Fibroblast of the conjunctiva (primary cell): ENCODE measurements at regions not wholly inside any gene's neighbourhood (a gene's known extent, or its start where the extent isn't known, plus 50 kb on each side); places are given as distances from the start of the nearest gene placed in this dataset.

Experiments
- DNase-seq: peaks from one replicate; pipeline ENCODE4 v3.0.0-alpha.2; 2010; ENCODE audit warnings: low read depth

DNA sequence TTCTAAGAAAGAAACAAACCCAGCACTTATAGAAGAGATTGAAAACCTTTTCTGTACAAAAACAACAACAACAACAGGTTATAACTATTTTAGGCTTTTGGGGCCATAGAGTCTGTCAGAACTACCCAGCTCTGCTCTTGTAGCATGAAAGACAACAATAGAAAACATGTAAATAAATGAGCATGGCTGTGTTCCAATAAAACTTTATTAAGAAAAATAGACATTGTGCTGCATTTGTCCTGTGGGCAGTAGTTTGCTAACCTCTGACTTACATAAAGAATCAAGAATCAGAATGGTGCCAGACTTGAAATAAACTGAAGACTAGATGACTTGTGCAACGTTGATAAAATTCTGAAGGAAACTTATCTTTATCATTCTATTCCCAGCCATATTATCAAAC, 617.5 kb downstream of the DIAPH3 start:
- DNase-seq, result no peak

DNA sequence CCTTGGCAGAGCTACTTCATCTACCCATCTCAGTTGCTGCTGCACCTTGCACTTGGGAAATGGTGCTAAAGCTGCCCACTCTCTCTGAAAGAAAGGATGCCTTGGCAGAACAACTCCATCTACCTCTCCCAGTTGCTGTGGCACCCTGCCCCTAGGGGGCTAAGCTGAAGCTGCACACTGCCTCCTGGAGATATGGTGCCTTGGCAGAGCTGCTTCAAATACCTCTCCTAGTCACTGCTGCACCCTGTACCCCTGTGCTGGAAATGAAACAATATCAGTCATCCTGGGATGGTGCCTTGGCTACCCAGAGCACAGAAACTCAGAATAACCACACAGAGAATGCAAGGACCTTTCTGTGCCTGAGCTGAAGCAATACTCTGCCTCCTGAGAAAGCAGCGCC, 615.8 kb downstream of the DIAPH3 start:
- no peak for DNase-seq

DNA sequence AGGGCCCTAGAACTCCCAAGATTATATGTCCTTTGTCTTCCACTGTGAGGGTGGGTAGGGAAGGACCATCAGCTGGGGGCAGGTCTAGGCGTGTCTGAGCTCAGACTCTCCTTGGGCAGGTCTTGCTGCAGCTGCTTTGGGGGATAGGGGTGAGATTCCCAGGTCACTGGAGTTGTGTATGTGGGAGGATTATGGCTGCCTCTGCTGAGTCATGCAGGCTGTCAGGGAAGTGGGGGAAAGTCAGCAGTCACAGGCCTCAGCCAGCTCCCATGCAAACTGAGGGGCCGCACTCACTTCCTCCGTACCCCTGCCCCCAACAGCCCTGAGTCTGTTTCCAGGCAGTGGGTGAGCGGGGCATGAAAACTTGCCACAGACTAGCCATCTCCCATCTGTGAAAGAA, 600.8 kb downstream of the DIAPH3 start:
- DNase-seq, result no peak

DNA sequence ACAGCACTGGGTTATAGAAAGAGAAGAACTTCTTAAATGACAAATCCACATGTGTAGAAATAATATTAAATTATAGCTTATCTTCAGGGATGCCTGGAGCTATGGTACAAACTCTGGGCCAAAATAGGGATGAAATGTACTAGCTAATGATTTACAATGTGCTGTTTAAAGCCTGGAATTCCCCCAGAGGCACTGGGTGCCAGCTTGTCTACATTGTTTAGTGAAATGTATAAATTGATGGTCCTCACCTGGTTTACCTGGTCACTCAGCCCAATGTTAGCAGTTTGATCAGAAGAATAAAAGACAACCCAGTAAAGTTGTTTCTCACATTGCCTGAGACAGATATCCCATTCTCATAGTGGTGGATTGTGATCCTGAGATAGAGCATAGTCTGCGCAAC, 597.2 kb downstream of the DIAPH3 start:
- no peak for DNase-seq

DNA sequence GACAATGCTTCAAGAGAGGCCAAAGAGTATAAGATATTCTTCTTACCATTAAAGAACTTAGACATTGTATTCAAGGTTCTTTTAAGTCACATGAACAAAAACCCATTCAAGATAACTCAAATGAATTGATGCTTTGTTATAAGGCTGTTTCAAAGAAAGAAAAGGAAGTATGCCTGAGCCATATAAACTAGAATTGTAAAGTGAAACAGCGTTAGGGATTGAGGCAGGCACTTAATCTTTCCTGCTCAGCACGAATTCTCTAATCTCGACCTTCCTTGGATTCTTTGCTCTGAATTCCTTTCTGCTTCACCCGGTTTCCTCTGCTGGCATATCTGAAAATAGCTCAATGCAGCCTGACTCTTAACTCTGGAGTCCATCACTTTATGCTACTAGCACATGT, 595.4 kb downstream of the DIAPH3 start:
- no peak for DNase-seq

DNA sequence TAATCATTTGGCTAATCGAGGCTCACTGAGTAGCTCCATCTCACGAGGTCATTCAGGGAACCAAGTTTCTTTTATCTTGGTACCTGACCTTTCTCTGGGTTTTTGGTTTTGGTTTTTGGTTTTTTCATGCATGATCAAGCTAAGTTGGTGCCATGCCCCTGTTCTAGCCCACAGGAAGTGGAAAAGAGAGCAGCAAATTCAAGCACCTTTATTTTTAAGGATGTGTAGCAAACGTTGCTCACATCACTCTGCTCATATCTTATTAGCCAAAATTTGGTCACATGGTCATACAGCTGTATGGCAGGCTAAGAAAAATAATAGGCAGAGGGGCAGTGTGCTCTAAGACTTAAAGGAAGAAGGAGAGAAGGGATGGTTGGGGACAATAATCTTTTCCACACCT, 593.5 kb downstream of the DIAPH3 start:
- DNase-seq, result no peak

DNA sequence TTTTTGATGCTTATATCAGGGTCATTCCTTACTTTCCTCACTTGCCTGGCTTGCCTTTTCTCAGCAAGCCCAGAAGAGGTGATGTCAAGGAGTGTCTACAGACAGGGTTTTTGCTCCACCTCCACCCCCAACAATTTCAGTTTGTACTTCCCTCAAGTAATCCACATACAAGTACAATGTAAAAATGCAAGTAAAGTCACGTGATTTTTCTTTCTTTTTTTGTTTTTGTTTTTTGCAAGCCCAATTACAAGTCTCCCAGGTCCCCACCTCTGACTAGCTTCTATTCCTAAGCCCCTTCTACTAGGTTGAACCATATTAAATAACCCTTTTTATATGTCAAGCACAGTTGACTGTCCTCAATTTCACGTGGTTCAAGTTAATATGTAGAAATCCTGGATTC, 579.6 kb downstream of the DIAPH3 start:
- no peak for DNase-seq

DNA sequence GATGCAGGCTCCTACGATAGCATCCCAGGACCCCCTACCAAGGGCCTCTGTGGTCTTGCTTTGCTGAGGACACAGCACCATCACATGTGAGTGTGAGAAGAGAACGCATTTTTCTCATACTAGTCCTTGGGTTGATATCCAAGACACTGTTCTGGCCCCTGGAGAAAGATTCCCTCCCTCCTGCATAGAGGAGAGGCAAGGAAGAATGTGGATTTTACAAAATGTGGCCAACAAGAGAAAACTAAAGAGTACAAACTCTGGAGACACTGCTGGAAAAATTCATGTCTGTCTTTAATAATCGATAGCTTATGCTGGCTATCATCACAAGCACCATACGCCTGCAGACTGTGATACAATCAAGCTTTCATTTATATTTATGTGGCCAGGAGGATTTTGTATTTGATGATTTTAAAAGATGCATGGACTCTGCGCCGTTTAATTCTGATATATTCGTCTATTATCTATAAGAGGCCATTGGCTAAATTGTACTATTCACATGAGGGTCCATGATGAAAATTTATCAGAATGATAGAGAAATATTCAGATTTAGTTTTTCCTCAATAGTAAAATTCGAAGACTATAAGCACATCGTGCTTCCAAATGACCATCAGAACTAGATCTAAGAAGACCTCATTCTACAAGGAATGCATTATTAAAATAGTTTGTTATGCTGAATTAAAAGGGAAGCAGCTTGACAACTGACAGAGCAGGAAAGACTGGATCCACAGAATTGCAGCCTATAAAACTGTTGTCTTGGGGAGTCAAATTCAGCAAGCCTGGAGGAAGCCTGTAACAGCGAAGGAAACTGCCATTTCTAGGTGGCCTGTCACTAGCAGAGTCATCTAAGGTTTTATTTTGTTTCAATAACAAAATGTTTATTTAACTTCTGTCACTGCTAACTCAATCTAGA, 578.7 kb downstream of the DIAPH3 start:
- no peak for DNase-seq

DNA sequence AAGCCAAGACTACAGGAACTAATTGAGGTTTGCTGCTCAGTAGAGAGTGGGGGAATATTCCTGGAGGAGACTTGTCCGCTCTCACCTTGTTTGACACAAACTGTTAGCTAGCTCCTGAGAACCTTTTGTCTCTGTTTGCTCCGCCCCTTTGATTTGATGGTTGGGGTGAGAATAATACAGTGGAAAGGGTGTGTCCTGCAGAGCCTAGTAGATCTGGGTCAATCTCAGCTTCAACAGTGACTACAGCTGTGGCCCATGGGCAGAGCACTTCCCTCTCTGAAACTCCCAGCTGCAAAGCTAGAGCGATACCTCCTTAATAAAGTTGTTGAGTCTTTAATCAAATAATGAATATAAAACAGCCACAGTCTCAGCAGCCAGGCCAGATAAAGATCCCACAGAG, 576.7 kb downstream of the DIAPH3 start:
- no peak for DNase-seq

DNA sequence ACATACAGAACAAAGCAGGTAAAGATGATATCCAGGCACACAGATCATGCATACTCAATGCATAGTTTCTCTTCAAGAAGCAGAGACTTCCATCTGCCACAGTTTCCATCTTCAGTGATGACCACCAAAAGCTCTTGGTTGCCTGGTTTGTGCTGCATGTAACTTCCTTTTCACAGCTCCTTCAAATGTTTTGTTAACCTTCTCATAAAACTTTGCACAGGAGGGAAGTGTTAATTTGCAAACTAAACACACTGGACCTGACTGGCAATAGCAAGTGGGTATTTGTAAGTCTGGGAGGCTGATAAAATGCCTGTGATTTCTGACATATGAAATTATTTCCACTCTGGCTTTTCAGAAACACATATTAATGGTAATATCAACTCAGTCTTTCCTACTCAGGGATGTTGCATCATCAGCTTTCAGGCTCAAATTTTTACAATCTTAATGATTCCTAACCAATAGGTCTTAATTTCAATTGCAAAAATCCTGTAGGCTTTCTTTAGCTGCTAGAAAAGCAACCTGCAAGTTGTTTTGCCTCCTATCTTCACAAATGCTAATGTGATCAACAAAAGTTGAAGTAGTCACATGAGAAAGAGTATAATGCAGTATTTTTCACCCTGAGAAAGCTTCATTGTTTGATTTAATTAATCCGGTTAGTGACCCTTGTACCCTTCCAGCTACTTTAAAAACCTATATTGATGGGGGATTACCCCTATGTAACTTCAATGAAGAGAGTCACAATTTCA, 575.6 kb downstream of the DIAPH3 start:
- DNase-seq, result no peak

DNA sequence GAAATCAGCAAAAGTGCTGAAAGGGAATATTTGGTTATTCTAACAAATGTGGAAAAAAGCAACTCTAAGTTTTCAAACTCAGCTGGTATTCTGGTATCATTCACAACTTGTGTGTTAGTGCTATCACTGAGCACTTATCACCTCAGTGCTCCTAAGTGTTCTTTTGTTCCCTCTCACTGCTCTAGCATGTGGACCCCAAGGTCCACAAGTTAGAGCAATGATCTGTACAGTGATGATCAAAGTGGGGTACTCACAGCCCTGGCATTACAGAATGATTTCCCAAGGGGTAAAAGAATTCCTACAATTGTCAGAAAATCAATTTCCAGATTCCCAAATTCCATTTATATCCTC, 575.0 kb downstream of the DIAPH3 start:
- DNase-seq, result no peak

DNA sequence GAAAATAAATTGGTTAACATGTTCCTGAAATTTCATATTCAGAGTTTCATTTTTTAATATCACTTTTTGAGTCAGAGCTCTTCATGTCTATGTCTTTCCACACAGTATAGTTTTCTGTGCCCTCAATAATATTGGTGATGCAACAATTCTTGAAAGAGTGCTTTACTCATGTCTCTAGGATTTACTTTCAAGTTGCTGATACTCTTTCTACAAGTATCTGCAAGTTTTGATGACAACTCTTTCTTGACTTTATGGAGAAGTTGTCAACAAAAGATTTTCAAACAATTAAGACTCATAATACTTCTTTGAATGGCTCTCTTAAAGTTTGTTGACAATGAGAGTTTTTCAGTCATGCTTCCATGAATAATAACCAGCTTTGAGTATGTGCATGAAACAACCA, 561.7 kb downstream of the DIAPH3 start:
- no peak for DNase-seq

DNA sequence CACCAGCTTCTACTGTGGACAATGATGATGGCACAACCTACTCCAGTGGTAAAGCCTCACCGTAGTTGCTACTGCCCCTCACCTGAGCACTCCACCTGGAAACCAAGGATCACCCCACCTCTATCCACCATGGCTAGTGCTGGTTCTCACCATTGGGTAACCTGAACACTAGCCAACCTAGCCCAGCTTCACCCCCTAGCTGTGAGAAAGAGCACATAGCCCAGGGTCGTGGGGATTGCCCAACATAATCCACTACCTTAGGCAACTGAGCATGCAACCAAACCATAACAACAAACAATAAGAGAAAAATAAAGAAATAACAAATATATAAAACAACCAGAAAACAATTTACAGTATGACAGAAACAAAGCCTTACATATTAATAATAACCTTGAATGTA, 560.1 kb downstream of the DIAPH3 start:
- no peak for DNase-seq

DNA sequence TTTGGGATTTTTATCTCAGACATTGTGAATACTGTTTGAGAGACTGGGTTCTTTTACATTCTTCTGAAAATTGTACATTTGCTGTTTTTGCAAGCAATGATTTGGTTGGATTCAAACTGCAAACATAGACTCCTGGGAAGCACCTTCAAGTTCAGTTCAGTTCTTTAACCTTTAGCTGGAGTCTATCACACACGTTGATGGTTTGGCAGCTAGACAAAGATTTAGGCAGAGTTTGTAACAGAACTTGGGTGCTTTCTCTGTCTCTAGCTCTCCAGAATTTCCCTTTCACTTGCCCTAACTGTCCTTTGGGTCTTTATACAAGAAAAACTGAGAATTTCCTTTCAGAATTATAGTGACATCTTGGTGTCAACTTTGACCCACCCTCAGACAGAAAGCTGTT, 556.6 kb downstream of the DIAPH3 start:
- no peak for DNase-seq

DNA sequence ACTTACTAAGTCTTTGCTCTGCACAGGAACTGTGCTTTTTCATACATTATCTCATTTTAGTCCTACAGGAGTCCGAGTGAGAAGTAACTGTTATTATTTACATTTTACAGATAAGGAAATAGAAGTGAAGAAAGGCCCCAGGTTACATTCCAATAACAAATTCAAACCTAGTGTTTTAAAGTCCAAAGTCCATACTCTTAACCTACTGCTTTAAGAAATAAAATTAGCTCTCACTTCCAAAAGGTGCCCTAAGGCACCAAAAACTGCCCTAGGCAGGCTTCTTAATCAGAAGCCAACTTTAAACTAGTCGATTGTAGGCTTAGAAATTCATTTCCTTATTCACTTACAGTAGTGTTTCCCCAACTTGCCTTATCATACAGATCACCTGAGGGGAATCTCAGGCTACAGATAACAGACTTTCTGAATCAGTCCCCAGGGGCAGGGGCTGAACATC, 555.9 kb downstream of the DIAPH3 start:
- DNase-seq, result no peak

DNA sequence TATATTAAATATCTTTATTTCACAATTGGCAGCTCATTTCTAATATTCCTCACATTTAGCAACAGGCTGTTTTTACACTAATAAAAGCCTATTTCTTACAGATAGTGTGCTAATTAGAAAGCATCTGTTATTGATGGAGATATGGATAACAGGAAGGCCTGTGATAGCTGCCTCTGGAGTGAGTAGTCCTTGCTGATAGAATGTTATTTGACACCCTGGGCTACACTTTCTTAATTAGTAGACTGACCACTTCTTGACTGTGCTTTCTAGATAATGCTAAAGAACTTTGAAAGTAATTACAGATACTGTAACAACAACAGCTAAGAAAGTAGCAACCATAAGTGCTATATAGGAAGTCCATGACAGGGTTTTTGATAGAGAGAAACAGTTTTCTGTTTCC, 554.3 kb downstream of the DIAPH3 start:
- no peak for DNase-seq
